ENCODE measurements at regions not wholly inside any gene's neighbourhood (a gene's known extent, or its start where the extent isn't known, plus 50 kb on each side); places are given as distances from the start of the nearest gene placed in this dataset.

- Histone ChIP-seq H3K36me3 (no peaks in the 10 kb centered on the region), H3K4me3 (no peak overlapping the region), H3K9me3 (no peaks in the 10 kb centered on the region), H3K27me3 (no peaks in the 10 kb centered on the region), H3K27ac (no peak overlapping the region), H3K4me1 (no peaks in the 10 kb centered on the region)
- DNase-seq (ENCODE audit: low spot score in 2 of 2): no peak
- WGBS, 2 donors: 59 to 70% methylated on average over 10 of the region's 10 CpGs
- TF ChIP-seq EP300 (IDR thresholded peaks at IDR 0.05) (no peak), CTCF (IDR thresholded peaks at IDR 0.05) (no peak), POLR2A (IDR thresholded peaks at IDR 0.05) (no peak)
These were observed 199.3 kb downstream of the SNX10 start for GRCh38 chr7:26490640-26491624.

GRCh38 chr7:26492816-26493215, 201.2 kb downstream of the SNX10 start:
- Histone ChIP-seq H3K36me3 (no peaks in the 10 kb centered on the region), H3K9me3 (no peaks in the 10 kb centered on the region), H3K4me3 (no peak overlapping the region), H3K4me1 (no peaks in the 10 kb centered on the region), H3K27ac (no peak overlapping the region), H3K27me3 (no peaks in the 10 kb centered on the region)
- TF ChIP-seq POLR2A (IDR thresholded peaks at IDR 0.05): no peak
- TF ChIP-seq EP300 (IDR thresholded peaks at IDR 0.05): no peak
- TF ChIP-seq CTCF (IDR thresholded peaks at IDR 0.05): no peak
- WGBS, 2 donors: 83 to 87% methylated on average over 4 of the region's 4 CpGs
- DNase-seq (ENCODE audit: low spot score in 2 of 2): no peak

GRCh38 chr7:26493737-26494428, 202.2 kb downstream of the SNX10 start:
- Histone ChIP-seq H3K4me1 (no peaks in the 10 kb centered on the region), H3K36me3 (no peaks in the 10 kb centered on the region), H3K9me3 (no peaks in the 10 kb centered on the region), H3K27me3 (no peaks in the 10 kb centered on the region), H3K27ac (no peak overlapping the region), H3K4me3 (no peak overlapping the region)
- TF ChIP-seq POLR2A (IDR thresholded peaks at IDR 0.05): no peak
- TF ChIP-seq CTCF (IDR thresholded peaks at IDR 0.05): no peak
- TF ChIP-seq EP300 (IDR thresholded peaks at IDR 0.05): no peak
- DNase-seq (ENCODE audit: low spot score in 2 of 2): no peak
- 76 to 78% methylated on average over 7 to 8 of the region's 8 CpGs for WGBS, 2 donors

GRCh38 chr7:26495569-26495968, 203.9 kb downstream of the SNX10 start:
- H3K27me3 ChIP-seq: no peaks in the 10 kb centered on the region
- WGBS, 2 donors: 84 to 95% methylated on average over 2 of the region's 2 CpGs
- H3K4me3 ChIP-seq: no peak overlapping the region
- H3K4me1 ChIP-seq: no peaks in the 10 kb centered on the region
- DNase-seq (ENCODE audit: low spot score in 2 of 2): no peak
- H3K36me3 ChIP-seq: no peaks in the 10 kb centered on the region
- H3K27ac ChIP-seq: no peak overlapping the region
- no peaks in the 10 kb centered on the region for H3K9me3 ChIP-seq
- no peak for TF ChIP-seq CTCF (IDR thresholded peaks at IDR 0.05)
- TF ChIP-seq POLR2A (IDR thresholded peaks at IDR 0.05): no peak
- TF ChIP-seq EP300 (IDR thresholded peaks at IDR 0.05): no peak

All from tibial nerve (tissue), 4 donors.